Heart left ventricle (tissue), 13 donors: ENCODE measurements at regions not wholly inside any gene's neighbourhood (a gene's known extent, or its start where the extent isn't known, plus 50 kb on each side); places are given as distances from the start of the nearest gene placed in this dataset.

Experiments used
- CTCF ChIP-seq, 12 donors: fragments of 200-600 bp; sonication (generic) in 4 of 12; IDR thresholded peaks; one replicate each; pipeline versions ENCODE4 v1.5.0 to v1.8.0; 2018 to 2022; ENCODE audit warnings: antibody characterized with exemption in 12 of 12, mild to moderate bottlenecking in 5 of 12
- POLR2A ChIP-seq, 2 donors: fragments of 450-650 bp; IDR thresholded peaks; one replicate each; pipeline ENCODE4 v1.6.1; 2017; ENCODE audit warnings: antibody characterized with exemption in 2 of 2, mild to moderate bottlenecking in 2 of 2, moderate library complexity in 2 of 2
- donor health status: ischemic (EF 13 %, LVEDD 7.1; RV severe dilation, severe dysfunction).
- donor health status: DM: no; HTN: yes; CAD: no.
- donor health status: DM: no; HTN: no; CAD: no.
- donor health status: ischemic (EF 25% LVEDD 6.9; RV normal size, moderate dysfunction).
- donor health status: ischemic (EF 25% LVEDD 5.7; RV mildly dilated, moderate dysfunction).
- donor health status: ischemic (EF 35%, LVEDD 5.7; RV mildly dilated, moderate dysfunction).
- donor health status: nonischemic (EF 11% LVEDD 7.7; RV severe dilation, severe dysfunction).
- donor health status: DM: yes; HTN: yes; CAD: no.
- donor health status: PGD.
- donor health status: ischemic (EF 29% LVEDD 5.4; RV normal size, mild dysfunction).
- donor health status: nonischemic (EF 23%, LVEDD 6.1; RV moderate dilation, normal function).

GRCh38 chr5:122608222-122608621 lies 166.7 kb upstream of the SNX2 start:
- no peak for TF ChIP-seq CTCF (IDR thresholded peaks at IDR 0.05)
- no peak for TF ChIP-seq POLR2A (IDR thresholded peaks at IDR 0.05)
